ENCODE measurements at regions not wholly inside any gene's neighbourhood (a gene's known extent, or its start where the extent isn't known, plus 50 kb on each side); places are given as distances from the start of the nearest gene placed in this dataset.

DNA sequence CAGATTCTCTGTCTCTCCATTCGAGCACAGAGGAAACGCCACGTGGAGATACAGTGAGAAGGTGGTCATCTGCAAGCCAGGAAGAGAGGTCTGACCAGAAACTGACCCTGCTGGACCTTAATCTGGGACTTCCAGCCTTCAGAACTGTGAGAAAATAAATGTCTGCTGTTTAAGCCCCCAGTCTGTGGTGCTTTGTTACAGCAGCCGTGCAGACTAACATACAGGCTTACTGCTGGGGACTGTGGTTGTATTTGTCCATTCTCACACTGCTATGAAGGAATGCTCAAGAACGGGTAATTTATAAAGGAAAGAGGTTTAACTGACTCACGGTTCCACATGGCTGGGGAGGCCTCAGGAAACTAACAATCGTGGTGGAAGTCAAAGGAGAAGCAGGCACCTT, 432.7 kb downstream of the IRS1 start:
- no peak for DNase-seq

DNA sequence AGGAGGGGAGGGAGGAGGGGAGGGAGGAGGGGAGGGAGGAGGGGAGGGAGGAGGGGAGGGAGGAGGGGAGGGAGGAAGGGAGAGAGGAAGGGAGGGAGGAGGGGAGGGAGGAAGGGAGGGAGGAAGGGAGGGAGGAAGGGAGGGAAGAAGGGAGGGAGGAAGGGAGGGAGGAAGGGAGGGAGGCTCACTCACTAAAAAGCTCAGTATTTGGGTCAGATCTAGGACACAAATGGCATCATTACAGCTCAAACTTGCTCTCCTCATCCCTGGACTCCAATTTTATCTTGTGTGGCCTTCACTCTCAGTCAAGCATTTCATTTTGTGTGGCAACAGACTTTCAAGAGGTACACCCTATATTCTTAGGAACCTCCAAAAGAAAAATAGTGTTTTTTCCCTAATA, 435.4 kb downstream of the IRS1 start:
- DNase-seq = no peak

DNA sequence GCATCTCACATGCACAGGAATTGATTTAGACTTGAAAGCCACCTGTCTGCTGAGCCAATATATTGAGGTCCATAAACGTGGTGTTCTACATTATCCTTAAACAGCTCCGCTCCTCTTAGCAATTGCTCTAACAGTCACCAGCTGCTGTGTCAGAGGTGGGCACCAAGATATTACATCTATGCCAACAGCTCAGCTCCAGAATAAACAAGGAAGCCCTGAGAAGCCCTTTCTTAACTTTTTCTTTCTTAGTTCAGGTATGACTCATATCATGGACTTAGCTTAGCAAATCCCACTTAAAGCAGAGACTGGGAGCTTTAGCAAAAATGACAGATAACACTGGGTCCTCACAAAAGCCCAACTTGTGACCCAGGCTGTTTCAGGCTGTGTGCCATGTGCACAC, 436.6 kb downstream of the IRS1 start:
- DNase-seq = no peak

DNA sequence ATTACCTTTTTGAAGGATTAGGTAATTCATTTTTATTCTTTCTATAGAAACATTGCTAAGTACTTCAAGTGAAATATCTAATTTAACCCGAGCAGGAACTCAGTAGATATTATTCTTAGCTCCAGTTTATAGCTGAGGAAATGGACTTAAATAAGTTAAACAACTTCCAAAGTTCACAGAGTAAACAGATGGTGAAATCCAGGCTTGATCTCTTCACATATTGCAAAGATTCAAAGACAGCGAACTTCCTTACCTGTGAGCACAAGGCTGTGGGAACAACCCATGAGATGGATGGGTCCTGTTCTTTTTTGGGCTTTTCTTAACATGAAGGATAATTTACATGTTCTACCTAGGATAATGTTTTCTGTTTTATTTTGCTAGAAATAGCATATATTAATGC, 439.0 kb downstream of the IRS1 start:
- DNase-seq = no peak

GRCh38 chr2:226358688-226359087, 440.9 kb downstream of the IRS1 start:
- no peak for DNase-seq

- no peak for DNase-seq
These were observed 441.8 kb downstream of the IRS1 start for GRCh38 chr2:226357816-226358215.

- no peak for DNase-seq
These were observed 444.0 kb downstream of the IRS1 start for GRCh38 chr2:226355600-226355999.

- no peak for DNase-seq
These were observed 445.2 kb downstream of the IRS1 start for GRCh38 chr2:226354434-226354833.

DNA sequence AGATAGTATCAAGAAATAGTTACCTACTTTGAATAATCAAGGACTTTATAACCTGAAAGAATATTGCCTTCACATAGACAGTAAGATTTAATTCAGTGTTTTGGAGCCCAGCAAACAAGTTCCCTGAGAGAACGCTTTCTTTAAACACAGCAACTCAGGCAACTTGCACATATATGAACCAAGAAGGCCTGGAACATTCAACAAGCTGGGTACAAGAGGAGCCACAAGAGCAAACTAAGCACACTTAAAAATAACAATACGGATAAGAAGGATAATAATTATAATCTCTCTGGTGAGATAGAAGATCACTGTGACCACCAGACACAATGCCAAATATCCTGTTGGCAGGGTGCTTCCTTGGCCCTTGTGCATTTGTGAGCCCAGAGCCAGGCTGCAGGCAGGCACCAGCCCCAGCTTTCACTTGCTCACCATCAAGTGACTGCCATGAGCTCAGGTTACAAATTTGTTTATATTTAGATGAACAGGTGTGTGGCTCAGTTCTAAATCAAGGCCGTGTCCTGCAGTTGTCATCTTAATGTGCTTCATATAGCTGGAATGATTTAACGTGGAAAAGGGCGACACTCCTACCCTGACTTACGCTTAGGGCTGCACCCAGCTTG, 446.6 kb downstream of the IRS1 start:
- DNase-seq = no peak

GRCh38 chr2:226351711-226352110, 447.9 kb downstream of the IRS1 start:
- no peak for DNase-seq

DNA sequence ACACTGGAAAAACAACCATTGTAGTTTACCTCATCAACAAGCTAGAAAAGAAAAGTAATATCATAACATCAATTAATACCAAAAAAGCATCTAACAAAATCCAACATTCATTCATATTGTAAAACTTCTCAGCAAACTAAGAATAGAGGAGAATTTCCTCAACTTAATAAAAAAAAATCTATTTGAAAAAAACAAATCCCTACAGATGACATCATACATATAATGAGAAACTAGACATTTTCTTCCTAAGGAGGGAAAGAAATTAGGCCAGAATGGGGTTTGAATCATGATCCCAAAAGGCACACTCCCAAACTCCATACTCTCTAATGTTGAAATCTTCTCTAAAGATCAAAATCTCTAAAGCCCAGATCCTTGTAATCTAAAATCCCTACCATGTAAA, 460.0 kb downstream of the IRS1 start:
- DNase-seq = no peak

DNA sequence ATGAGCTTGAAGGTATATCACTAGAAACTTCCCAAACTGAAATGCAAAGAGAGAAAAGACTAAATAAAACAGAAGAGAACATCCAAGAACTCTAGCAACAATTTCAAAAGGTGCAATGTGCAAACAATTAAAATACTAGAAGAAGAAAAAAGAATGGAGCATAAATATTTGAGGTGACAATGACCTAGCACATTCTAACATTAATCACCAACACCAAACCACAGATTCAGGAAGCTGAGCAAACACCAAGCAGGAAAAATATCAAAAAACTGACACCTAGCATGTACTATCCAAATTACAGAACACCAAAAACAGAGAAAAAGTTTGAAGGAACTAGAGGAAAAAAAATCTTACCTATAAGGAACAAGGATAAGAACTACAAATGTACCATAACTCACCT, 460.8 kb downstream of the IRS1 start:
- no peak for DNase-seq

GRCh38 chr2:226337941-226338600, 461.5 kb downstream of the IRS1 start:
- no peak for DNase-seq

GRCh38 chr2:226336283-226336682, 463.3 kb downstream of the IRS1 start:
- no peak for DNase-seq

- no peak for DNase-seq
These were observed 464.5 kb downstream of the IRS1 start for GRCh38 chr2:226334981-226335720.

- DNase-seq = no peak
These were observed 466.2 kb downstream of the IRS1 start for GRCh38 chr2:226333388-226333787.

DNA sequence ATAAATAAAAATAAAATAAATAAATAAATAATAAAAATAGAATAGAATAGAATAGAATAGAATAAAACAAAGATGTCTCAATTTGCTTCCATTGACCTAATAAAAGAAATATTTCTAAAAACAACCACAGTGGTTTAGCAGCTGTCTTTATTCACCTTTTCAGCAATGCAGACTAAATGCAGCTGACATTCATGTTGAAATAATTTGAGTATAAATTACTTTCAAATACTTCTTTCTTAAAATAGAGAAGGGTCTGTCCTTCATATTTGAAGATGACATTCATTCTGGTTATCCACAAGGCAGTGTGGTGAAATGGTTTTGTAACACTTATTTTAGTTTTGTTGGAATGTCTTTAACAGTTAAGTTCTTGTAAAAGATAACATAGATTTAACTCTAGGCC, 469.4 kb downstream of the IRS1 start:
- no peak for DNase-seq

DNA sequence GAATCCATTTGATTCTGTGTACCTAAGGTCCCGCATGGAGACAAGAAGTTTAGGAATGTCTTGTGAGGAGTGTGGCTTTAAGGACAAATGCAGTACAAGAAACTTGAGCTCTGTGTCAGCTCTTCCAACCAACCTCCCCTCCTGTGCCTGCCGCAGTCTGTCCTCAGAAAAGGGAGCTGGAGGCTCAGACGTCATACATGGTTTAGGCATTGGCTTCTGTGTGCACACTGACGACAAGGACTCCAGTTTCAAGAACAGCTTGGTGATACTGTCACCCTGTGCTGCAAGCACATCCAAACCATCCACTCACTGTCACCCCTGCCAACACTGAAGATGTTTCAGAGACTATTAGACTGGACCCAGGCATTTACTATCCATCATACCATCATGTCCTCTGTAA, 470.4 kb downstream of the IRS1 start:
- no peak for DNase-seq

DNA sequence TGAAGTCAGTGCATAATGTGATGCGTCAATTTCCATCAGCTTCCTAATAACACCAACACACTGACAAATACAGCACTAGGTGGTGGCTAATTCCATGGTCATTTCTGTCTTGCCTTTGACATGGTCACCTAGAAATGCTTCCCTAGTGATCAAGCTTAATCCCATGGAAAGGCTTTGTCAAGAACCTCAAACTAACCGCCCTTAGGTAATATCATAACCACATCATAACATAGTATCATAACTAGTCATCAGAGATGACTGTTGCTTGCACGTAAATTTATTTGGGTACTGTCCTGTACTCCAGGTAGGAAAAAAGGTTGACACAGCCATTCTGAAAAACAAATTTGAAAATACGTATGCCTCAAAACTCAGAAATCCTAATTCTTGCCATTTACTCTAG, 471.8 kb downstream of the IRS1 start:
- DNase-seq = no peak

DNA sequence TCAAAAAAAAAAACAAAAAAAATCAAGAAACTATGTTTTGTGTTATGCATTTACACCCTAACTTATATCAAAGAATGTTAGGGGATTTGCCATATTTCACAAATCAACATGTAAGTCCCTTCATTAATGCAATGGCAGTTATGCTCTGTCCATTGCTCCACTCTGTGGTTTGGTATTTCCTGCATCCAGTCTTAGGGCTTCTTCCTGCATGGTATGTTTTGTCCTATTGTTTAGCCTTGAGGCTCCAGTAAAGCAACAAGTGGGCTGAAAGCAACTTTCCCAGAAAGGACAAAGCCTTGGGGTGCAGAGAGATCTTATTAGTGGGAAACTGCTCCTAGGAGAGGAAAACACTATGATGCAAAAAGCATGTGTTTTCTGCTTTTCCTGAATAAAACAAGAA, 474.1 kb downstream of the IRS1 start:
- no peak for DNase-seq

DNA sequence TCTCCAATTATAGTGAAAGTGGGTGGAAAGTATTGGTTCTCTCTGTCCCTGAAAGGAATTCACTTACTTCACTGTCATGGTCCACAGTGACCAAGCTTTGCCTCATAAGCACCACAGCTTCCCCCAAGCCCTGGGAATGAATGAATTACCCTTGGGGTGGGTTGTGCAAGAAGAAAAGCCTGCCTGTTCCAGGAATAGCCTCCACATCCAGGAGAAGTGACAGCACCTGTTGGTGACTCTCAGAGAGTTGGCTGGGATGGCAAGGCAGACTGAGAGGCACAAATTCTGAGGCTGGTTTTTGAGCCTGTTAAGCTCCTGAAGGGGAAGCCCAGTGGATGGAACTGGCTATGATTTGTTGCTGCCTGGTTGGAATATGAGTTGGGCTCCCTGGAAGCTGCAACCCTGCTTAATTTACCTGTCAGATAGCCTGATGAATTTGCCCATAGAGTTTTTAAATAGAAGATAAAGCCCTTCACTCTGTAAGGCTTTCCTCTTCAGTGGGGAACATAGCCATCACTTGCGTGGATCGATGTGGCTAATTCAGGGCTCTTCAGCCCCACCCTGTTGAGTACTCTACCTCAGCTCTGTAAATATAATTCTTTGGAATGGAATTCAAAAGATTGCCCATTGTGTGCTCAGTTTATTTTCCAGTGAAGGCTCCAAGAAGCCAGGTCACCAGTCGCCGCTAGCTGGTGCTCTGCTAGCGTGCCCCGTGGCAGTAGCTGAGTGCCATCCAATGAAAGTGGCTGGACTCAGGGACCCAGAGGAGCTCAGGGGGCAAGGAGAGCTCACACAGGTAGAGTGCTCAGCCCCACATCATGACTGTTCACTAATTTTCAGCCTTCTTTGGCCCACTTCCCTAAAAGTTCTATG, 479.3 kb downstream of the IRS1 start:
- no peak for DNase-seq

DNA sequence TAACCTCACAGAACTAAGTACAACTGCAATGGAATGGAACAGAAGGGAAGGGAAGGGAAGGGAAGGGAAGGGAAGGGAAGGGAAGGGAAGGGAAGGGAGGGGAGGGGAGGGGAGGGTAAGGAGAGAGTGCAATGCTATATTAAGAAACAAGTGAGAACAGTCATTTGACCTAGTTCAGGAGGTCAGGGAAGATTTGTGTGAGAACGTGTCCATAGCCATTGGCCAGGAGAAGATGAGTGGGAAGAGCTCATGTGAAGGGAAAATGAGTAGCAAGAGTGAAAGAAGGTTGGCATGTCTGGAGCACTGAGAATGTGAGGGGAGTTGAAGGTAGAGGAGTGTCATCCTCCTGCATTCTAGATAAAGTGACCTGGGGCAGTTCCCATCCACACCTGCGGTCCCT, 481.6 kb downstream of the IRS1 start:
- DNase-seq = no peak

GRCh38 chr2:226313060-226313459, 486.6 kb downstream of the IRS1 start:
- DNase-seq = no peak

Measured in hippocampal formation (tissue), 2 donors.